Caco-2 (cell line): ENCODE measurements at regions not wholly inside any gene's neighbourhood (a gene's known extent, or its start where the extent isn't known, plus 50 kb on each side); places are given as distances from the start of the nearest gene placed in this dataset.

Experiments
- BruUV-seq: library from RNA; stranded (reverse); fragments of 400-500 nt; replicated peaks from 2 replicates; lab custom pipeline; 2021; lab: Mats Ljungman, UMichigan
- CTCF ChIA-PET: fragments of 300-600 bp; sonication (Branson Sonifier 250); formaldehyde crosslinking; loops from one replicate; lab custom pipeline; 2022; ENCODE audit warnings: antibody characterized with exemption; lab: Charles Lee
- POLR2A ChIA-PET: fragments of 300-600 bp; sonication (Branson Sonifier 250); formaldehyde crosslinking; loops from one replicate; lab custom pipeline; 2022; ENCODE audit warnings: antibody characterized with exemption; lab: Charles Lee
- DNase-seq, 2 experiments: peaks; one replicate each; pipeline versions ENCODE4 v3.0.0 to v3.0.0-alpha.2; 2020 to 2022
- H3K27me3 ChIP-seq: replicated peaks from 2 replicates; pipeline ENCODE4 v1.6.0; 2011; ENCODE audit warnings: low read length; ENCODE audit not compliant: control insufficient read depth, insufficient read depth
- H3K36me3 ChIP-seq: 2 replicates; pipeline ENCODE4 v1.5.1; 2011; ENCODE audit warnings: low read length; ENCODE audit not compliant: control insufficient read depth, insufficient read depth
- H3K4me1 ChIP-seq: fragments of 250-450 bp; sonication (Bioruptor Pico); 2 replicates; pipeline ENCODE4 v1.5.1; 2020; ENCODE audit warnings: mild to moderate bottlenecking
- H3K4me3 ChIP-seq: 2 replicates; pipeline ENCODE4 v1.5.1; 2011; ENCODE audit warnings: low read depth, mild to moderate bottlenecking, control low read depth, low read length
- H3K9me3 ChIP-seq: fragments of 250-450 bp; sonication (Bioruptor Pico); 2 replicates; pipeline ENCODE4 v1.5.1; 2020; ENCODE audit warnings: mild to moderate bottlenecking, moderate library complexity
- H3K27ac Mint-ChIP-seq: one replicate; pipeline ENCODE4 v1.8.0; 2022; ENCODE audit warnings: mixed read lengths; ENCODE audit not compliant: unreplicated experiment
- H3K27me3 Mint-ChIP-seq: one replicate; pipeline ENCODE4 v1.8.0; 2022; ENCODE audit warnings: mixed read lengths; ENCODE audit not compliant: insufficient read depth, unreplicated experiment
- H3K36me3 Mint-ChIP-seq: one replicate; pipeline ENCODE4 v1.8.0; 2022; ENCODE audit warnings: mild to moderate bottlenecking, mixed read lengths; ENCODE audit not compliant: insufficient read depth, unreplicated experiment
- H3K4me1 Mint-ChIP-seq: one replicate; pipeline ENCODE4 v1.8.0; 2022; ENCODE audit warnings: low read depth, mixed read lengths; ENCODE audit not compliant: unreplicated experiment
- H3K4me3 Mint-ChIP-seq: one replicate; pipeline ENCODE4 v1.8.0; 2022; ENCODE audit warnings: mild to moderate bottlenecking, moderate library complexity, mixed read lengths; ENCODE audit not compliant: unreplicated experiment
- H3K9me3 Mint-ChIP-seq: one replicate; pipeline ENCODE4 v1.8.0; 2022; ENCODE audit warnings: mixed read lengths; ENCODE audit not compliant: unreplicated experiment
- CTCF ChIP-seq, 2 experiments: fragments of 200-600 bp in 1 of 2; IDR thresholded peaks; 1 replicate in 1 of 2; 2 replicates in 1 of 2; pipeline versions ENCODE4 v1.5.1 to v1.8.0; 2011 to 2022; ENCODE audit warnings: antibody characterized with exemption in 1 of 2, control low read depth in 1 of 2, inconsistent platforms in 1 of 2, low read depth in 1 of 2, low read length in 1 of 2, mild to moderate bottlenecking in 1 of 2, moderate library complexity in 1 of 2; ENCODE audit not compliant: insufficient read depth in 1 of 2, severe bottlenecking in 1 of 2, unreplicated experiment in 1 of 2
- intact Hi-C: fragments of 100-400 bp; cut with micrococcal nuclease; formaldehyde crosslinking; loops from one replicate; pipeline ENCODE4 v1.10.0; 2022; ENCODE audit not compliant: unreplicated experiment

- no peaks in the 10 kb centered on the region for H3K27me3 ChIP-seq
- H3K36me3 ChIP-seq: no peaks in the 10 kb centered on the region
- no peak for TF ChIP-seq CTCF (IDR thresholded peaks at IDR 0.05; ENCODE audit: insufficient read depth in 1 of 2, low read depth in 1 of 2, low read length in 1 of 2, severe bottlenecking in 1 of 2, unreplicated experiment in 1 of 2)
- ChIA-PET CTCF (no interaction called here), POLR2A (no interaction called here)
- Mint-ChIP-seq H3K4me1 (peaks cover 7% of the 10 kb centered on the region), H3K9me3 (no peaks in the 10 kb centered on the region), H3K27me3 (peaks cover 2% of the 10 kb centered on the region), H3K36me3 (no peaks in the 10 kb centered on the region), H3K27ac (no peak overlapping the region), H3K4me3 (no peak overlapping the region)
- H3K4me3 ChIP-seq: no peak overlapping the region
- no peak for DNase-seq
- intact Hi-C loops: no loop called here
- H3K9me3 ChIP-seq: no peaks in the 10 kb centered on the region
- BruUV-seq: no TSS peak
- H3K4me1 ChIP-seq: peaks cover 10% of the 10 kb centered on the region
These were observed 483.0 kb upstream of the AGTR1 start for GRCh38 chr3:148214705-148215104.

- intact Hi-C loops: no loop called here
- Mint-ChIP-seq H3K4me3 (no peak overlapping the region), H3K27me3 (peaks cover 2% of the 10 kb centered on the region), H3K9me3 (no peaks in the 10 kb centered on the region), H3K36me3 (no peaks in the 10 kb centered on the region), H3K4me1 (peaks cover 5% of the 10 kb centered on the region), H3K27ac (no peak overlapping the region)
- no peak overlapping the region for H3K4me3 ChIP-seq
- no peak for DNase-seq
- POLR2A ChIA-PET: no interaction called here
- H3K36me3 ChIP-seq: no peaks in the 10 kb centered on the region
- H3K27me3 ChIP-seq: no peaks in the 10 kb centered on the region
- no peak for TF ChIP-seq CTCF (IDR thresholded peaks at IDR 0.05; ENCODE audit: insufficient read depth in 1 of 2, low read depth in 1 of 2, low read length in 1 of 2, severe bottlenecking in 1 of 2, unreplicated experiment in 1 of 2)
- CTCF ChIA-PET: no interaction called here
- BruUV-seq: no TSS peak
- peaks cover under 1% of the 10 kb centered on the region; the same call in 1 of the 2 replicates for H3K4me1 ChIP-seq
- no peaks in the 10 kb centered on the region for H3K9me3 ChIP-seq
These were observed 480.4 kb upstream of the AGTR1 start for GRCh38 chr3:148217317-148217716.

- no peaks in the 10 kb centered on the region for H3K27me3 ChIP-seq
- Mint-ChIP-seq H3K9me3 (no peaks in the 10 kb centered on the region), H3K4me1 (no peaks in the 10 kb centered on the region), H3K27ac (no peak overlapping the region), H3K27me3 (peaks cover 2% of the 10 kb centered on the region), H3K4me3 (no peak overlapping the region), H3K36me3 (no peaks in the 10 kb centered on the region)
- H3K36me3 ChIP-seq: no peaks in the 10 kb centered on the region
- intact Hi-C loops: no loop called here
- ChIA-PET CTCF (no interaction called here), POLR2A (no interaction called here)
- H3K4me3 ChIP-seq: no peak overlapping the region
- no peak for TF ChIP-seq CTCF (IDR thresholded peaks at IDR 0.05; ENCODE audit: insufficient read depth in 1 of 2, low read depth in 1 of 2, low read length in 1 of 2, severe bottlenecking in 1 of 2, unreplicated experiment in 1 of 2)
- no peak for DNase-seq
- no peaks in the 10 kb centered on the region for H3K4me1 ChIP-seq
- H3K9me3 ChIP-seq: no peaks in the 10 kb centered on the region
- no TSS peak for BruUV-seq
These were observed 479.5 kb upstream of the AGTR1 start for GRCh38 chr3:148218222-148218621.
